AG09319 (cell line): ENCODE measurements at regions not wholly inside any gene's neighbourhood (a gene's known extent, or its start where the extent isn't known, plus 50 kb on each side); places are given as distances from the start of the nearest gene placed in this dataset.
"Not testable (repeated sequence)": the region's sequence is repeated elsewhere in the genome, so short reads cannot be mapped to it uniquely, and the experiment has no call there.

Experiments used
- DNase-seq: peaks from one replicate; pipeline ENCODE4 v3.0.0-alpha.2; 2010; ENCODE audit warnings: low read depth; ENCODE audit errors: extremely low read depth
- TF ChIP-seq, protein P1 (sequence below): IDR thresholded peaks from 2 replicates; pipeline ENCODE4 v1.5.1; 2011; ENCODE audit warnings: low read depth, mild to moderate bottlenecking, inconsistent platforms, low read length, moderate library complexity

- DNase-seq = no peak
- TF ChIP-seq, protein P1, sequence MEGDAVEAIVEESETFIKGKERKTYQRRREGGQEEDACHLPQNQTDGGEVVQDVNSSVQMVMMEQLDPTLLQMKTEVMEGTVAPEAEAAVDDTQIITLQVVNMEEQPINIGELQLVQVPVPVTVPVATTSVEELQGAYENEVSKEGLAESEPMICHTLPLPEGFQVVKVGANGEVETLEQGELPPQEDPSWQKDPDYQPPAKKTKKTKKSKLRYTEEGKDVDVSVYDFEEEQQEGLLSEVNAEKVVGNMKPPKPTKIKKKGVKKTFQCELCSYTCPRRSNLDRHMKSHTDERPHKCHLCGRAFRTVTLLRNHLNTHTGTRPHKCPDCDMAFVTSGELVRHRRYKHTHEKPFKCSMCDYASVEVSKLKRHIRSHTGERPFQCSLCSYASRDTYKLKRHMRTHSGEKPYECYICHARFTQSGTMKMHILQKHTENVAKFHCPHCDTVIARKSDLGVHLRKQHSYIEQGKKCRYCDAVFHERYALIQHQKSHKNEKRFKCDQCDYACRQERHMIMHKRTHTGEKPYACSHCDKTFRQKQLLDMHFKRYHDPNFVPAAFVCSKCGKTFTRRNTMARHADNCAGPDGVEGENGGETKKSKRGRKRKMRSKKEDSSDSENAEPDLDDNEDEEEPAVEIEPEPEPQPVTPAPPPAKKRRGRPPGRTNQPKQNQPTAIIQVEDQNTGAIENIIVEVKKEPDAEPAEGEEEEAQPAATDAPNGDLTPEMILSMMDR = no peak
Observed at GRCh38 chr6:156587071-156587470, 190.1 kb upstream of the ARID1B start.

DNA sequence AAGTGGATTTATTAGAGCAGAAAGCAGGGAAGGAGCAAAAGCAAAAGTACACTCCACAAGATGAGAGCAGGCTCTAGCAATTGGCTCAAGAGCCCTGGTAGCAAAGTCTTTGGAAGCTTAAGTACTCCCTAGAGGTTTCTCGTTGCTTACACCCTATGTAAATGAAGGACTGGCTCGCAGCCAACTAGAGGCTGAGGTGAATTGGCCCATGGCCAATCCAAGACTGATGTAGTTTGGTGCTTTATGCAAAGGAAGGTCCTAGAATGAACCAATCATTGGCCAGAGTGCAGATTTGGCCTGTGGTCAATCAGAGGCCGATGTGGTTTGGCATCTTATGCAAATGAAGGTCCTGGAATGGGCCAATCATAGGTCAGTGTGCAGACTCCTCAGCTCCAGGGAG is 191.3 kb upstream of the ARID1B start:
- no peak for DNase-seq
- TF ChIP-seq, protein P1 = no peak

DNA sequence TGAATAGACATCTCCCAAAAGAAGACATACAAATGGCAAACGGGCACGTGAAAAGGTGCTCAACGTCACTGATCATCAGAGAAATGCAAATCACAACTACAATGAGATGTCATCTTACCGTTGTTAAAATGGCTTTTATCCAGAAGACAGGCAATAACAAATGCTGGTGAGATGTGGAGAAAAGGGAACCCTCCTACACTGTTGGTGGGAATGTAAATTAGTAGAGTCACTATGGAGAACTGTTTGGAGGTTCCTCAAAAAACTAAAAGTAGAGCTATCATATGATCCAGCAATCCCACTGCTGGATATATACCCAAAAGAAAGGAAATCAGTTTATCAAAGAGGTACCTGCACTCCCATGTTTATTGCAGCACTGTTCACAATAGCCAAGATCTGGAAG is 193.1 kb upstream of the ARID1B start:
- not testable (repeated sequence) for DNase-seq

DNA sequence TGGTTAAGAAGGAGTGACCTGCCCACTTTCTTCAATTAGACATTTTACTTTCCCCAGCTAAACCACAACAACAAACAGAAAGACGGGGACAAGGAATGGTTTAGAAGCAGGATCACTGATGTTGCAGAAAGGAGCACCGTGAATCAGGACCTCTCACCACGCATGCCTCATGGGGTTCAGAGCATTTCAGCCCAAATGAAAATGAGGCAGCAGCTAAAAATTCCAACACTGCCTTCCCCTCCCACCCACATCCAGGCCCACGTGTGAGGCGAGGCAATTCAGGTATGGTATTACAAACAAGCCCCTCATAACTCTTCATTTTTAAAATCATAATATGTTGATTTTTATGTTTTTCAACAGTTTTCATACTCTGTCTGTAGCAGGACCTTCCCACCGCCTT is 194.1 kb upstream of the ARID1B start:
- TF ChIP-seq, protein P1 = no peak
- DNase-seq = no peak

DNA sequence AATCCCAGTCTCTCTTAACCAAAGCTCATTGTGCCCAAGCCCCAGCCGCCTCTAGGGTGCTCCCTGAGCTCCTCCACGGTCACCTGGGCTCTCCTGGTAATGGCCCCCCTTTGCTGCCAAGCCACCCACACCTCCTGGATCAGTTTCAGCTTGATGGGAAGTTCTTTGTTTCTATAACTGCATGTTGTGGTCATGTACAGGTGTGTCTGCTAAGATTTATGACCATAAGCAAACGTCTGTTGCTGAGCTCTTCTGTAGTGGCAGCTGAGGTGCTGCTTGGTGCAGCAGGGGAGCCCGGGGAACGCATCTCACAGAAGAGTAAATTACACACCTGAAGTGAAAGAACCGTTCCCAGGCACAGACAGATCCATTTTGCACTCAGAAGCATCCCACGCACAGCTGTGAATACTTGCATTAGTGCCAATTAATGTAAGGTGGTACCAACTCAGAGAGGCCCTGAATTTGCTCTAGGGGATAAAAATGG is 194.6 kb upstream of the ARID1B start:
- TF ChIP-seq, protein P1 = no peak
- DNase-seq = no peak

GRCh38 chr6:156579564-156579963 is 197.6 kb upstream of the ARID1B start:
- DNase-seq = no peak
- TF ChIP-seq, protein P1 = no peak

GRCh38 chr6:156577749-156578148 is 199.4 kb upstream of the ARID1B start:
- DNase-seq = no peak
- TF ChIP-seq, protein P1 = no peak

DNA sequence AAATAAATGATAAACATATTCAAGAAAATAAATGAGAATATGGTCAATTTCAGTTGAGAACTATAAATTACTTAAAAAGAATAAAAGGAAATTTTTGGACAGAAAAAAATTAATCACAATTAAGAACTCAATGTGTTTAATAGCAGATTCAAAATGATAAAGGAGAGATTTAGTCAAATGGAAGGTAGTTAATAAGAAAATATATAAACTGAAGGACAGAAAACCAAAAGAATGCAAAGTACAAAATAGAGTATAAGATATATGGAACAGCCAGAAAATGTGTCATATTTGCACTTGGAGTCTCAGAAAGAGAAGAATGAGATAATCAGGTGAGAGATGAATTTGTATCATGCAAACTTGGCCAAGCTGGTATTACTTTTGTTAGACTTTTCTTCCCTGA is 201.8 kb upstream of the ARID1B start:
- TF ChIP-seq, protein P1 = no peak
- no peak for DNase-seq
